A549 (cell line): ENCODE measurements at regions not wholly inside any gene's neighbourhood (a gene's known extent, or its start where the extent isn't known, plus 50 kb on each side); places are given as distances from the start of the nearest gene placed in this dataset.

ENCODE experiments used
- ATAC-seq, 2 experiments: fragments of 200-7000 bp in 1 of 2; fragments of >200 bp in 1 of 2; cut with Nextera tagmentation in 1 of 2; cut with Tn5 transposase in 1 of 2; 3 replicates each; pipeline versions ENCODE4 v1.8.0 to v1.9.1; 2018 to 2020; ENCODE audit warnings: mild to moderate bottlenecking in 1 of 2, moderate library complexity in 1 of 2
- CTCF ChIA-PET: fragments of 300-600 bp; sonication (Branson Sonifier 250); formaldehyde crosslinking; extraction: SDS; loops from one replicate; lab custom pipeline; 2021; ENCODE audit warnings: antibody characterized with exemption, inconsistent platforms; lab: Yijun Ruan, JAX
- POLR2A ChIA-PET: fragments of 350-600 bp; formaldehyde crosslinking; extraction: SDS; loops from one replicate; lab custom pipeline; 2021; ENCODE audit warnings: antibody characterized with exemption, inconsistent platforms; lab: Yijun Ruan, JAX
- DNase-seq, 2 experiments: peaks; one replicate each; pipeline versions ENCODE4 v3.0.0 to v3.0.0-alpha.2; 2011 to 2016; ENCODE audit warnings: low read depth in 1 of 2, low spot score in 1 of 2
- FAIRE-seq: peaks from 2 replicates; lab custom pipeline; 2011; peaks lifted over from hg19 to GRCh38; lab: Jason Lieb, UNC
- H3K27ac ChIP-seq, 2 experiments: fragments of >200 bp; sonication (Bioruptor Twin); formaldehyde crosslinking; 3 replicates each; pipeline ENCODE4 v1.5.1; 2016 to 2017
- H3K4me1 ChIP-seq: fragments of >200 bp; sonication (Bioruptor Twin); formaldehyde crosslinking; 3 replicates; pipeline ENCODE4 v1.6.1; 2016
- H3K4me2 ChIP-seq: fragments of >200 bp; sonication (Bioruptor Twin); formaldehyde crosslinking; 3 replicates; pipeline ENCODE4 v1.6.1; 2016
- H3K4me3 ChIP-seq: fragments of >200 bp; sonication (Bioruptor Twin); formaldehyde crosslinking; 3 replicates; pipeline ENCODE4 v1.5.1; 2016
- H3K9me3 ChIP-seq: fragments of >200 bp; sonication (Bioruptor Twin); formaldehyde crosslinking; 3 replicates; pipeline ENCODE4 v1.6.1; 2016
- CEBPB ChIP-seq, 2 experiments: fragments of >200 bp in 1 of 2; sonication (Bioruptor Twin) in 1 of 2; formaldehyde crosslinking in 1 of 2; IDR thresholded peaks; 2 replicates each; pipeline ENCODE4 v1.6.1; 2012 to 2016
- EHF ChIP-seq: fragments of 250-450 bp; sonication (Bioruptor Pico); IDR thresholded peaks from 2 replicates; pipeline ENCODE4 v1.5.0; 2020; ENCODE audit warnings: mild to moderate bottlenecking
- EHMT2 ChIP-seq: fragments of 200-600 bp; sonication (generic); IDR thresholded peaks from 2 replicates; pipeline ENCODE4 v1.6.1; 2016; ENCODE audit warnings: antibody characterized with exemption, low read depth, mild to moderate bottlenecking, moderate library complexity
- EP300 ChIP-seq, 2 experiments: fragments of >200 bp; sonication (Bioruptor Twin); formaldehyde crosslinking; IDR thresholded peaks; 2 replicates in 1 of 2; 3 replicates in 1 of 2; pipeline ENCODE4 v1.6.1; 2016 to 2017
- FOSL2 ChIP-seq, 2 experiments: fragments of 450-650 bp in 1 of 2; fragments of >200 bp in 1 of 2; sonication (Bioruptor Twin) in 1 of 2; formaldehyde crosslinking; IDR thresholded peaks; 2 replicates each; pipeline versions ENCODE4 v1.5.0 to v1.6.1; 2016 to 2020; ENCODE audit warnings: mild to moderate bottlenecking in 1 of 2, moderate library complexity in 1 of 2
- GATA3 ChIP-seq: IDR thresholded peaks from 2 replicates; pipeline ENCODE4 v1.6.1; 2012; ENCODE audit warnings: borderline replicate concordance
- HEYL ChIP-seq: fragments of 250-450 bp; sonication (Bioruptor Pico); IDR thresholded peaks from 2 replicates; pipeline ENCODE4 v1.8.0; 2021; ENCODE audit warnings: mild to moderate bottlenecking, moderate library complexity
- HOXA7 ChIP-seq: fragments of 250-450 bp; sonication (Bioruptor Pico); IDR thresholded peaks from 2 replicates; pipeline ENCODE4 v1.5.0; 2020; ENCODE audit warnings: mild to moderate bottlenecking, moderate library complexity
- HOXB13 ChIP-seq: fragments of 250-450 bp; sonication (Bioruptor Pico); IDR thresholded peaks from 2 replicates; pipeline ENCODE4 v1.5.0; 2020; ENCODE audit warnings: low read depth, mild to moderate bottlenecking, moderate library complexity
- MAZ ChIP-seq: fragments of 150-350 bp; IDR thresholded peaks from 2 replicates; pipeline ENCODE4 v1.6.1; 2014; ENCODE audit warnings: antibody characterized with exemption, low read depth, low read length, borderline replicate concordance
- NPAS2 ChIP-seq: fragments of 250-450 bp; sonication (Bioruptor Pico); IDR thresholded peaks from 2 replicates; pipeline ENCODE4 v1.8.0; 2022; ENCODE audit warnings: mild to moderate bottlenecking, moderate library complexity, borderline replicate concordance
- RARB ChIP-seq: fragments of 250-450 bp; sonication (Bioruptor Pico); IDR thresholded peaks from 2 replicates; pipeline ENCODE4 v1.8.0; 2021; ENCODE audit warnings: mild to moderate bottlenecking, moderate library complexity
- RNF2 ChIP-seq: fragments of 200-600 bp; sonication (generic); IDR thresholded peaks from 2 replicates; pipeline ENCODE4 v1.6.1; 2016; ENCODE audit warnings: low read depth, mild to moderate bottlenecking, antibody characterized with exemption, moderate library complexity, borderline replicate concordance
- TFCP2L1 ChIP-seq: fragments of 250-450 bp; sonication (Bioruptor Pico); IDR thresholded peaks from 2 replicates; pipeline ENCODE4 v1.5.0; 2021; ENCODE audit warnings: mild to moderate bottlenecking
- ZFP36 ChIP-seq: fragments of 450-650 bp; IDR thresholded peaks from 2 replicates; pipeline ENCODE4 v1.6.1; 2014; ENCODE audit warnings: borderline replicate concordance; ENCODE audit not compliant: partially characterized antibody
- ZSCAN20 ChIP-seq: fragments of 250-450 bp; sonication (Bioruptor Pico); IDR thresholded peaks from 2 replicates; pipeline ENCODE4 v1.8.0; 2022; ENCODE audit warnings: mild to moderate bottlenecking, moderate library complexity
- WGBS: methylation state at CpG from one replicate; pipeline ENCODE4 v1.1.6; 2017; ENCODE audit errors: missing lambda C conversion rate; 5-methylcytosine and 5-hydroxymethylcytosine counted together
- TF ChIP-seq, protein P1 (sequence below): fragments of 200-600 bp; sonication (generic); IDR thresholded peaks from 2 replicates; pipeline ENCODE4 v1.6.1; 2016; ENCODE audit warnings: antibody characterized with exemption, mild to moderate bottlenecking, moderate library complexity
- TF ChIP-seq, protein P2 (sequence below): fragments of 250-450 bp; sonication (Bioruptor Pico); IDR thresholded peaks from 2 replicates; pipeline ENCODE4 v1.5.0; 2020; ENCODE audit warnings: low read depth, mild to moderate bottlenecking, moderate library complexity
- TF ChIP-seq, protein P3 (sequence below): fragments of >200 bp; sonication (Bioruptor Twin); formaldehyde crosslinking; IDR thresholded peaks from 3 replicates; pipeline ENCODE4 v1.5.1; 2016

DNA sequence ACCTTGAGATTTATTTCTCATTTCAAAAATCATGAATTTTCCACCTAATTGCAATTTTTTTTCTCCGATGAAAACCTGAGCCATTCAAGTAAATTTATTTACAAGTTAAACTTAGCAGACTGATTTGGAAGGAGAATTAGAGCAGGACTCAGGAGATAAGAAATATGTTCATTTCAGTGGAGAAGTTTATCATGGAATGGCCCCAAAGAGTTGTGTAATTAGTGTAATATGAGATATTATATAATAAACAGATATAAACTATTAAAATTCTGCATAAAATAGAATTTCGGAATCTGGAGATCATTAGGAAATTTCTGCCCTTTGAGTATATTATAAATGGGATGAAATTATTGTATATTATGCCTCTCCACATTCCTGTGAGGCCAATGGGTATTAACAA is 596.8 kb downstream of the QKI start:
- TF ChIP-seq, protein P1, sequence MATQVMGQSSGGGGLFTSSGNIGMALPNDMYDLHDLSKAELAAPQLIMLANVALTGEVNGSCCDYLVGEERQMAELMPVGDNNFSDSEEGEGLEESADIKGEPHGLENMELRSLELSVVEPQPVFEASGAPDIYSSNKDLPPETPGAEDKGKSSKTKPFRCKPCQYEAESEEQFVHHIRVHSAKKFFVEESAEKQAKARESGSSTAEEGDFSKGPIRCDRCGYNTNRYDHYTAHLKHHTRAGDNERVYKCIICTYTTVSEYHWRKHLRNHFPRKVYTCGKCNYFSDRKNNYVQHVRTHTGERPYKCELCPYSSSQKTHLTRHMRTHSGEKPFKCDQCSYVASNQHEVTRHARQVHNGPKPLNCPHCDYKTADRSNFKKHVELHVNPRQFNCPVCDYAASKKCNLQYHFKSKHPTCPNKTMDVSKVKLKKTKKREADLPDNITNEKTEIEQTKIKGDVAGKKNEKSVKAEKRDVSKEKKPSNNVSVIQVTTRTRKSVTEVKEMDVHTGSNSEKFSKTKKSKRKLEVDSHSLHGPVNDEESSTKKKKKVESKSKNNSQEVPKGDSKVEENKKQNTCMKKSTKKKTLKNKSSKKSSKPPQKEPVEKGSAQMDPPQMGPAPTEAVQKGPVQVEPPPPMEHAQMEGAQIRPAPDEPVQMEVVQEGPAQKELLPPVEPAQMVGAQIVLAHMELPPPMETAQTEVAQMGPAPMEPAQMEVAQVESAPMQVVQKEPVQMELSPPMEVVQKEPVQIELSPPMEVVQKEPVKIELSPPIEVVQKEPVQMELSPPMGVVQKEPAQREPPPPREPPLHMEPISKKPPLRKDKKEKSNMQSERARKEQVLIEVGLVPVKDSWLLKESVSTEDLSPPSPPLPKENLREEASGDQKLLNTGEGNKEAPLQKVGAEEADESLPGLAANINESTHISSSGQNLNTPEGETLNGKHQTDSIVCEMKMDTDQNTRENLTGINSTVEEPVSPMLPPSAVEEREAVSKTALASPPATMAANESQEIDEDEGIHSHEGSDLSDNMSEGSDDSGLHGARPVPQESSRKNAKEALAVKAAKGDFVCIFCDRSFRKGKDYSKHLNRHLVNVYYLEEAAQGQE: no peak
- TF ChIP-seq NPAS2 (CRISPR knock-in tag) (no peak), TFCP2L1 (no peak), MAZ (no peak), RARB (CRISPR knock-in tag) (no peak), EP300 (IDR thresholded peaks at IDR 0.05) (no peak), CEBPB (IDR thresholded peaks at IDR 0.05) (no peak), EHF (CRISPR knock-in tag) (no peak)
- TF ChIP-seq, protein P2, sequence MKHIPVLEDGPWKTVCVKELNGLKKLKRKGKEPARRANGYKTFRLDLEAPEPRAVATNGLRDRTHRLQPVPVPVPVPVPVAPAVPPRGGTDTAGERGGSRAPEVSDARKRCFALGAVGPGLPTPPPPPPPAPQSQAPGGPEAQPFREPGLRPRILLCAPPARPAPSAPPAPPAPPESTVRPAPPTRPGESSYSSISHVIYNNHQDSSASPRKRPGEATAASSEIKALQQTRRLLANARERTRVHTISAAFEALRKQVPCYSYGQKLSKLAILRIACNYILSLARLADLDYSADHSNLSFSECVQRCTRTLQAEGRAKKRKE (CRISPR knock-in tag): no peak
- TF ChIP-seq, all 56 proteins: peak for 0
- FAIRE-seq (no peak), DNase-seq (no peak), ATAC-seq (no peak)
- Histone ChIP-seq H3K4me2 (no peak overlapping the region), H3K27ac (no peak overlapping the region), H3K4me3 (no peak overlapping the region), H3K4me1 (no peaks in the 10 kb centered on the region), H3K9me3 (no peaks in the 10 kb centered on the region)
- WGBS: 13% methylated on average over 2 of the region's 2 CpGs
- ChIA-PET CTCF (no interaction called here), POLR2A (no interaction called here)

DNA sequence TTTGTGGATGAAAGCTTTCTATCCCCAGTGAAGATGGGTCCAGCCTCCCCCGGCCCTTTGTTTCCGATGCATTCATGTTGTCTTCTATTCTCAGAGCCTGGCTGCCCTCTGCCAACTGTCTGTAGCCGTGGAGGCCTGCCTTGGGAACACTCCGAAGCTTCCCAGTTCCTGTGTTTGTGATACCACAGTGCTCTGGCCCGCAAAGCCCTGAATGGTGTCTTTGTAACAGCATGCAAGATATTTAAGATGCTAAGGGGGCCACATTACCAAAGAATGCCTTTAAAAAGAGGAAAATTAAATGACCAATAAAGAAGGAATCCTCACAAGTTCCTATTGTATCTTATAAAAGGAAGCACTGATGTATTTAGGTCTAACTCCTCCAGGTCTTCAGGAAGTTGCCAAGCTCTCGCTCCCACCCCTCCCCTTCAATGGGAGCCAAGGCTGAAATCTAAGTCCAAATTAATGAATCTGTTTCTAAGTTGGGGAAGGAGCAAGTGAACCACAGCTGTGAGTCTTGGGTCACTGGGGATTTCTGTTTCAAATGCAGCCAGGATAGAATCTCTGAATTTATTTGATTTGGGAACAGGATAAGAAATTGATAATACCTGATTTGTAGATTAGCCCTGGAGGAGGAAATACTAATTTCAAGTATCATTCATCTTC is 596.1 kb downstream of the QKI start:
- 10% methylated on average over 6 of the region's 6 CpGs for WGBS
- Histone ChIP-seq H3K9me3 (no peaks in the 10 kb centered on the region), H3K4me3 (no peak overlapping the region), H3K4me1 (no peaks in the 10 kb centered on the region), H3K27ac (no peak overlapping the region), H3K4me2 (no peak overlapping the region)
- DNase-seq: no peak
- ChIA-PET CTCF (no interaction called here), POLR2A (no interaction called here)
- ATAC-seq: no peak
- TF ChIP-seq GATA3 (no peak), HEYL (no peak), HOXB13 (CRISPR knock-in tag) (no peak), ZFP36 (no peak), RNF2 (no peak), FOSL2 (IDR thresholded peaks at IDR 0.05) (no peak), FOSL2 (CRISPR knock-in tag; IDR thresholded peaks at IDR 0.05) (no peak)
- TF ChIP-seq, protein P3, sequence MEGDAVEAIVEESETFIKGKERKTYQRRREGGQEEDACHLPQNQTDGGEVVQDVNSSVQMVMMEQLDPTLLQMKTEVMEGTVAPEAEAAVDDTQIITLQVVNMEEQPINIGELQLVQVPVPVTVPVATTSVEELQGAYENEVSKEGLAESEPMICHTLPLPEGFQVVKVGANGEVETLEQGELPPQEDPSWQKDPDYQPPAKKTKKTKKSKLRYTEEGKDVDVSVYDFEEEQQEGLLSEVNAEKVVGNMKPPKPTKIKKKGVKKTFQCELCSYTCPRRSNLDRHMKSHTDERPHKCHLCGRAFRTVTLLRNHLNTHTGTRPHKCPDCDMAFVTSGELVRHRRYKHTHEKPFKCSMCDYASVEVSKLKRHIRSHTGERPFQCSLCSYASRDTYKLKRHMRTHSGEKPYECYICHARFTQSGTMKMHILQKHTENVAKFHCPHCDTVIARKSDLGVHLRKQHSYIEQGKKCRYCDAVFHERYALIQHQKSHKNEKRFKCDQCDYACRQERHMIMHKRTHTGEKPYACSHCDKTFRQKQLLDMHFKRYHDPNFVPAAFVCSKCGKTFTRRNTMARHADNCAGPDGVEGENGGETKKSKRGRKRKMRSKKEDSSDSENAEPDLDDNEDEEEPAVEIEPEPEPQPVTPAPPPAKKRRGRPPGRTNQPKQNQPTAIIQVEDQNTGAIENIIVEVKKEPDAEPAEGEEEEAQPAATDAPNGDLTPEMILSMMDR: no peak
- no peak for FAIRE-seq

DNA sequence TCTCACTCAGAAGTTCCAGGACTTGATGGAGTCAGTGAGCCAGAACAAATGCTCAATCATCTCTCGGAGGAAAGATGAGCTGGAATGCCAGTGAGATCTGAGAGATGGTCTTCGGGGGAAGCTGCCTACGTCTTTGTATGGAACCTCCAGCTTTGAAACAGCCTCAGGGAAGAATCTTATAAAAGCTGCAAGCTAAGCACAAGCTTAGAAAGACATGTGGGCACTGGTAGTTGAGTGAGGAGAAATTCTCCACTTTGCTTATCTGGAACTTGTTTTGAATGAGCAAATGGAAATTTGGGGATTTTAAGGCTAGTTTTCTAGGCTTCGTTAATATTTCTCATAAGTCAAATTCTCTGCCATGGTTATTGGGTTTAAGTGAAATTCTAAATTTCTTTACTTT is 594.4 kb downstream of the QKI start:
- ChIA-PET POLR2A (no interaction called here), CTCF (no interaction called here)
- H3K4me3 ChIP-seq: no peak overlapping the region
- H3K4me2 ChIP-seq: no peak overlapping the region
- no peaks in the 10 kb centered on the region for H3K4me1 ChIP-seq
- 4% methylated on average over 4 of the region's 4 CpGs for WGBS
- ATAC-seq (no peak), DNase-seq (no peak)
- H3K27ac ChIP-seq: no peak overlapping the region
- H3K9me3 ChIP-seq: no peaks in the 10 kb centered on the region
- TF ChIP-seq ZSCAN20: no peak
- TF ChIP-seq, protein P1: no peak
- no peak for TF ChIP-seq EHMT2
- TF ChIP-seq HOXA7 (CRISPR knock-in tag): no peak
- TF ChIP-seq, all 56 proteins: peak for 0
- FAIRE-seq: no peak
